GM10248 (cell line): ENCODE measurements at regions not wholly inside any gene's neighbourhood (a gene's known extent, or its start where the extent isn't known, plus 50 kb on each side); places are given as distances from the start of the nearest gene placed in this dataset.

ENCODE experiments used
- CTCF ChIA-PET: fragments of 300-600 bp; sonication (Branson Sonifier 250); formaldehyde crosslinking; extraction: SDS; loops from one replicate; lab custom pipeline; 2021; ENCODE audit warnings: antibody characterized with exemption; lab: Yijun Ruan, JAX
- POLR2A ChIA-PET: fragments of 350-650 bp; sonication (Branson Sonifier 250); formaldehyde crosslinking; extraction: SDS; loops from one replicate; lab custom pipeline; 2020; ENCODE audit warnings: antibody characterized with exemption; lab: Yijun Ruan, JAX
- DNase-seq: peaks from one replicate; pipeline ENCODE4 v3.0.0; 2012; ENCODE audit errors: extremely low spot score
- CTCF ChIP-seq: IDR thresholded peaks from 2 replicates; pipeline ENCODE4 v1.5.1; 2012; ENCODE audit warnings: mild to moderate bottlenecking, low read depth; ENCODE audit errors: extremely low read depth, missing control alignments, control extremely low read depth

GRCh38 chrX:39672405-39672804 lies 425.4 kb downstream of the BCOR start:
- POLR2A ChIA-PET, result no interaction called here
- CTCF ChIA-PET, result no interaction called here
- TF ChIP-seq CTCF, result no peak

GRCh38 chrX:39674490-39675161 lies 423.1 kb downstream of the BCOR start:
- no peak for DNase-seq
- TF ChIP-seq CTCF, result no peak
- ChIA-PET POLR2A (no interaction called here), CTCF (no interaction called here)

More at GRCh38 chrX:39672405-39672804, 425.4 kb downstream of the BCOR start:
- DNase-seq, result no peak

GRCh38 chrX:39675162-39675553 lies 422.6 kb downstream of the BCOR start:
- ChIA-PET CTCF (no interaction called here), POLR2A (no interaction called here)
- no peak for TF ChIP-seq CTCF
- DNase-seq, result no peak

GRCh38 chrX:39675619-39676018 lies 422.1 kb downstream of the BCOR start:
- POLR2A ChIA-PET, result no interaction called here
- CTCF ChIA-PET, result no interaction called here
- no peak for TF ChIP-seq CTCF
- no peak for DNase-seq

GRCh38 chrX:39676434-39676833 lies 421.3 kb downstream of the BCOR start:
- POLR2A ChIA-PET, result no interaction called here
- no peak for DNase-seq
- CTCF ChIA-PET, result no interaction called here

GRCh38 chrX:39677585-39677977 lies 420.2 kb downstream of the BCOR start:
- POLR2A ChIA-PET, result no interaction called here
- CTCF ChIA-PET, result no interaction called here
- DNase-seq, result no peak
- no peak for TF ChIP-seq CTCF

More at GRCh38 chrX:39676434-39676833, 421.3 kb downstream of the BCOR start:
- TF ChIP-seq CTCF, result no peak
